Medulla oblongata (tissue), 1 donor: ENCODE measurements at regions not wholly inside any gene's neighbourhood (a gene's known extent, or its start where the extent isn't known, plus 50 kb on each side); places are given as distances from the start of the nearest gene placed in this dataset.

Source experiments
- DNase-seq: peaks from one replicate; pipeline ENCODE4 v3.0.0-alpha.2; 2015; ENCODE audit errors: extremely low spot score

DNA sequence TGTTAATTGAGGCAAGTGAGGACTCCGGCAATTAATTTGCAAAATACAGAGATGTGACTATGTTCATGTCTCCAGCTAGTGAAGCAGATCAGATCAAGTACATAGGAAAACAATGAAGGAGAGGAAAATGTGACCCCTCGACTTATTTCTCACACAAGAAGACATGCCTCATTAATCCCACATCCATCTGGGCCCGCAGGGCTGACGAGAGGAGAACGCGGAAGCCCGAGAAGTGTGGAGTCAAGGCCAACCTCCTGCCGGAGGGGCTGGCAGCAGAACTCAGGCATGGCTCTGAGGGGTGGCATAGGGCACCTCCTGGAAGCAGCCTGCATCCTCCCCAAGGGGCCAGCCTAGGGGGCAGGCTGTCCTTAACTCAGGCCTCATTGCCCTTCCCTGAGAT is 54.4 kb downstream of the ZNF503 start:
- no peak for DNase-seq

DNA sequence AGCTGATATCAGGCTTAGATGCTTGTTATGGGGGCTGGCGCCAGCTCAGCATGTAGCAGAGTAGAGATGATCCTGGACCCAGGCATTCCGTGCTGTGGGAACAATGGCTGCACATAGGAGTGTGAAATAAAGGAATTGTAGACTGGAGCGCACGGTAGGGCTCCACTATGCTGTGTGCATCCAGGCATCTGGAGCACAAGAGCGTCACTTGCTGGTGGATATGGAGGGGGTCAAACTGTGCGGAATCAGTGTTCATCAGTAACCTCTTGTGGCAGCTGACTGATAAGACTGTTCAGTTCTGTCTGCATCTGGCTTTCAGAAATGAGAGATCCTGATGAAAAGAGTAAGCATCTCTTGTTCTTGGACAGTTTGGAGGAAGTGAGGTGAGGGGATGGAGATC is 55.8 kb downstream of the ZNF503 start:
- no peak for DNase-seq

DNA sequence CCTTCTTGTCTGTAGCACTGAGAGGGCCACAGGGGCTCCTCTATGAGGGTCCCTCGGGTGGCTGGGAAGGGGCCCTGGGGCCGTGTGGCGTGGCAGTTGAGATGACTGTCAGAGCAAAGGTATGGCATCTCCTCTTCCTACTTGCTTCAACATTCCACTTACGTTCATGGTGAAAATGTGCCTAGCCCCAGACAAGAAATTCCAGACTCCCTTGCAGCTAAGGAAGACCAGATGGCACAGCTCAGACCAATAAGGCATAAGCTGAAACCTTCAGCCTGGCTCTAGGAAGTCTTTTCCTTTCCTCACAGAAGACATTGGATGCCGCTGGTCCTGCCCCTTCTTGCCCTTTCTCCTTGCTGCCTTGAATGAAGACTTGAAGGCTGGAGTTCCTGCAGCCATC is 57.4 kb downstream of the ZNF503 start:
- no peak for DNase-seq

DNA sequence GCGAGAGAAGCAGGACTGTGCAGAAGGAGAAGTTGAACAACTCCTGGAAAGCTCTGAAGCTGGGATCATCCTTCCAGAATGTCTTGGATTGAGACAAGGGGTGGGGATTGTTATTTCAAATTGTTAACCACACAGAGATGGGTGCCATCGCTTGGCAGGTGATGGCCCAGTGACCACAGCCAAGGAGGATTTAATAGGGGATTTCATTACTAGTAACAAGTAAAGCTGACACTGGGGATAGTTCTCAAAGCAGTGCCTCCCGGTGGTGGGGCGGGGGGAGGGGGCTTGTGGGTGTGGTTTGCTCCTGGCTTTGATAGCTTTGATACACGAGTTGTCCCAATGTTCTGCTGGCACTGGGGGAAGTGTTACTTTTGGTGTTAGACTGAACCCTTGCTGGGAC is 59.2 kb downstream of the ZNF503 start:
- DNase-seq: no peak

DNA sequence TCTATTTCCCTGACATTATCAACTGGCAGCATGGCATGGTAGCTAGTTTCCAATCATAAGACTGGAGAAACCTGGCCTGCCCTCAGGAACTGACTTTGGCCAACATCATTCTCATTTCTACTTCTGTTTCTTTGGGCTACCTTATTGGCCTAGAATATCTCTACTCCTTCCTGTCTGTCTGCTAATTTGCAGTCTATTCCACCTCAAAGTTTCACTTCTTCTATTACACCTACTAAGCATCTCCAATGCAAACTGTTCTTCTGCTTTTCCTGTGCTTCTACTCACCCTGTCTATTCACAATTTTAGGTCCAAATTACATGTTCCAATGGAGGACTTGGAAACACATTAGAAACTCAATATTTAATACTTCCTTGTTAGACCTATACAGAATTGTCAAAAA is 65.6 kb downstream of the ZNF503 start:
- no peak for DNase-seq

DNA sequence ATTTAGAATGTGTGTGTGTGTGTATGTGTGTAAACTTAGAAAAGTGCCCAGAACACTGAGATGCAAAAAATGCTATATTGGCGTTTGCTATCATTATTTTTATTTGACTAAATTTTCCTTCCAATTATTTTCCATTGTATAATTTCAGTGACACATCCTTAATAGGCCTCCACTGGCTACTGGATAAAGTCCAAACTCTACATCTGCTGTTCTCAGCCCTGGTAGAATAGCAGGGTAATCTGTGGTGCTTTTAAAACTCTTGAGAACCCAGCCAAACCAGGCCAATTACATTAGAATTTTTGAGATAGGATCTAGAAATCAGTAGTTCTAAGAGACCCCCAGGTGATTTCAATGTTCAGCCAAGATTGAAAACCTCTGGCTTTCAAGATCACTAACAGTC is 66.4 kb downstream of the ZNF503 start:
- DNase-seq: no peak

DNA sequence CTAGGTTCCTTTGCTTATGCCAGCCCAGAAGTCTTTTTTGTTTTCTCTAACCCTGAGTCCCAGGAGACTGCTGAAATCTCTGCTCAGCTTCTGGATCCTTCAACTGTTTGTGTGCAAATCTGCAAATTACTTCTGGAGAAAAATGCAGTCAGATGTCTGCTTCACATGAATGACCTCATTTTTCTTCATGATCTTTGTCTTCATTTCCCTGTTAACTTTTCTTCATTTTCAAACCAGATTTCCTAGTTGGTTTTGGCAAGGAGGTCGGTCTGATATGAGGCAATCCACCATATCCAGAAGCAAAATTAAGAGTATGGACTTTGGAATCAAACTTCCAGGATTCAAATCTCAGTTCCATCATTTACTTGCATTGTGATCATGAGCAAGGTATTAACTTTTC is 66.8 kb downstream of the ZNF503 start:
- no peak for DNase-seq

DNA sequence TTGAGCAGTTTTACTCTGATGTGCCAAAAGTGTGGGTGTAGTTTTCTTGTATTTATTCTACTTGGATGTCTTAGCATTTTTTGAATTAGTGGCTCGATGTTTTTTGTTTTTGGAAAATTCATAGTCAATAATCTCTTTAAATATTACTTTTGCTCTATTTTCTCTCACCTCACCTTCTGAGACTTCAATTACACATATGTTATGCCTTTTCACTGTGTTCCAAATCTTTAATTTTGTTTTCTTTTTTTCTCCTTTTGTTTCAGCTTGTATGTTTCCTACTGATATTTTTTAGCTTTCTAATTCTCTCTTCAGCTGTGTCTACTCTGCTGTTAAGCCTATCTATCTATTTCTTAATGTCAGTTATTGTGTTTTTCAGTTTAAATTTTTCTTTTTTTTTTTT is 69.5 kb downstream of the ZNF503 start:
- no peak for DNase-seq

DNA sequence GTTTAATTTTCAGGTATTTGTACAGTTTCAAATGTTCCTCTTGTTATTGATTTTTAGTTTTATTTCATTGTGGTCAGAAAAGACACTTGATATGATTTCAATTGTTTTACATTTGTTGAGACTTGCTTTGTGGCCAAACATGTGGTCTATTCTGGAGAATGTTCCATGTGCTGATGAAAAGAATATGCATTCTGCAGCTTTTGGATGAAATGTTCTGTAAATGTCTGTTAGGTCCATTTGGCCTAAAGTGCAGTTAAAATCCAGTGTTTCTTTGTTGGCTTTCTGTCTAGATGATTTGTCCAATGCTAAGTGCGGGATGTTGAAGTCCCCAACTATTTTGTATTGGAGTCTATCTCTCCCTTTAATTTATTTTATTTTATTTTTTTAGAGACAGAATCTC is 70.5 kb downstream of the ZNF503 start:
- DNase-seq: no peak

DNA sequence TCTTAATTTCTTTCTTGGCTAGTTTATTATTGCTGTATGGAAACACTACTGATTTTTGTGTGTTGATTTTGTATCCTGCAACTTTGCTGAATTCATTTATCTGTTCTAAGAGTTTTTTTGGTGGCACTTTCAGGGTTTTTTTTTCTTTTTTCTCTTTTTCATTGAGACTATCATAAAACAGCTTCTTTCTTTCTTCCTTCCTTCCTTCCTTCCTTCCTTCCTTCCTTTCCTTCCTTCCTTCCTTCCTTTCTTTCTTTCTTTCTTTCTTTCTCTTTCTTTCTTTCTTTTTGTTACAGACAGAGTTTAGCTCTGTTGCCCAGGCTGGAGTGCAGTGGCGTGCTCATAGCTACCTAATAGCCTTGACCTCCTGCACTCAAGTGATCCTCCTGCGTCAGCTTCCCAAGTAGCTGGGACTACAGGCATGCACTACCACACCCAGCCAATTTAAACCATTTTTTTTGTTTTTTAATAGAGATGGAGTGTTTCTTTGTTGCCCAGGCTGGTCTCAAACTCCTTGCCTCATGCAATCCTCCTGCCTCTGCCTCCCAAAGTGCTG is 72.3 kb downstream of the ZNF503 start:
- no peak for DNase-seq

DNA sequence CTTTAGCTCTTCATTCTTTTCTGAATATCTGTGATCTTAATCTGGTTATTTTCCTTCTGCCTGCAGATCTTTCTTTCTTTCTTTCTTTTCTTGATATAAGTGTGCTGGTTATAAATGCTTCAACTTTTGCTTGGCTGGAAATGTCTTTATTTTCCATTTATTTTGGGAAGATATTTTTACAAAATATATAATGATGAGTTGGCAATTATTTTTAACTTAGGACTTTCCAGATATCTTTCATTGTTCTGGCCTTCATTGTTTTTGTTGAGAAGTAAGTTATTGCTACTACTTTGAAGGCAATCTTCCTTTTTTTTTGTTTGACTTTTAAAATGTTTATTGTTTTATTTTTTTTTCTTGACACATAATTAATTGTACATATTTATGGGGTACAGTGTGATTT is 75.3 kb downstream of the ZNF503 start:
- DNase-seq: no peak

DNA sequence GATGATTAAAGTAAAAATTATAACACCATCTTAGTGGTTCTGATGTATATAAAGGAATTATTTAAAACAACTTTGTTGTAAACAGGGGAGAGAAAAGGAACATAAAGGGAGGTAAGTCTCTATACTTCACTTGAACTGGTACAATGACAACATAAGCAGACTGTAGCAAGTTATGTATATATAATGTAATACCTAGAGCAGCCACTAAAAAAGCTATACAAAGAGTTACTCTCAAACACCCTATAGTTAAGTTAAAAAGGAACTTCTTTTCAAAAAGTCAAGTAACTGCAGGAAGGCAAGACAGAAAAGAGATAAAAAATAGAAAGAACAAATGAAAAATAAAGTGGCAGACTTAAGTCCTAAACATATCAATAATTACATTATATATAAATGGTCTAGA is 82.3 kb downstream of the ZNF503 start:
- DNase-seq: no peak

DNA sequence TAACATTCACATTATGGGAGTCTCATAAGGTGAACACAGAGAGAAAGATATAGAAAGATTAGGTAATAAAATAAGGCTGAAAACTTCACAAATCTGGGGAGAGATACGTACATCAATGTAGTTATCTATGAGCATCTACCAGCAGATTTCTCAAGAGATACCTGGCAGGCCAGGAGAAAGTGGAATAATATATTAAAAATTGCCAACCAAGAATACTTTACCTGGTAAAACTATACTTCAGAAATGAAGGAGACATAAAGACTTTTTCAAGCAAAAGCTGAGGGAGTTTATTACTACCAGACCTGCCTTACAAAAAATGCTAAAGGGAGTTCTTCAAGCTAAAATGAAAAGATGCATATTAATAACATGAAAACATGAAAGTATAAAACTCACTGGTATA is 78.8 kb upstream of the COMTD1 start:
- DNase-seq: no peak

DNA sequence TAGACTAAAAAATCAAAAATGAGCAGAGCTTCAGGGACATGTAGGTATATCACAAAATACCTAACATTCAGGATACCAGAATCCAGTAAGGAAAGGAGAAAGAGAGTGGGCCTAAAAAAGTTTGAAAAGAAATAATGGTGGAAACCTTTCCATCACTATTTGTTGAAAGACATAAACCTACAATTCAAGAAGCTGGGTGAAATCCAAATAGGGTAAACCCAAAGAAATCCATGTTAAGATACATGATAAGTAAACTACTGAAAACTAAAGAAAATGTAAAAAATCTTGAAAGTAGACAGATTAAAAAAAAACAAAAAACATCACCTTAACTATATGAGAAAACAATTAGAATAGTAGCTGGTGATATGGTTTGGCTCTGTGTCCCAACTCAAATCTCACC is 76.7 kb upstream of the COMTD1 start:
- no peak for DNase-seq

DNA sequence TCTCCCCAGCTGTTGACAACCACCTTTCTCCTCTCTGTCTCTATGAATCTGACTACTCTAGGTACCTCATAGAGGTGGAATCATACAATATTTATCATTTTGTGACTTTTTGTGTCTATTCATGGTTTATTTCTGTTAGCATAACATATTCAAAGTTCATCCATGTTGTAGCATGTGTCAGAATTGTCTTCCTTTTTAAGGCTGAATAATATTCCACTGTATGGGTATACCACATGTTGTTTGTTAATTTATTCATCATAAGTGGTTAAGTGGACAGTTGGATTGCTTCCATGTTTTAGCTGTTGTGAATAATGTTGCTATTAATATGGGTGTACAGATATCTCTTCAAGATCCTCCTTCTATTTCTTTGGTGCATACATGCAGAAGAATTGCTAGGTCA is 69.9 kb upstream of the COMTD1 start:
- no peak for DNase-seq

DNA sequence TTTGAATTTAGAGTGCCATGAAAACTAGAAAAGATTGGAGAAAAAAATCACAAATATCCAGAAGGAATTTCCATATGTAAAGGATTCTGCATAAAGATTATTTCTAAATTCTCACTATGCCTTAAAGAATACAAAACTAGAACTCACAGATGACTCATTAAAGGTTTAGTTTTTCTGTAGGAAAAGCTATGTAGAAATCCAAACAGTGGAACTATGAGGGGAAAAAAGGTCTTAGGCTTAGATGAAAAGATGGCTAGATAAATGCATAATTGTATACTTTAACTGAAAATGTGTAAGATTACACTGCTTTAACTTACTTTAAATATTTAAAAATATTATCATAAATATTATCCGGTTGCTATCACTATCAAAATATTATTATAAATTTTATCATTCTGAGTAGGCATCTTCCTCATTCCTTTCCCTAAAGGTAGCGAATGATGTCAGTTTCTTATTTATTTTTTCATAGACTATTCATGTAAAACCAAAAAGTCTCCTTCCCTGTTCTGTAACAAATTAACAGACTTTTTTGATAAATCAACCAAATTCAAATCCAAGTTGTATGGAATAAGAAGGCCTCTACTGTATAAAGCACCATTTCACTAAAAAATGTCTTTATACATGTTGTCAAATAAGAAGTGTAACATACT is 69.1 kb upstream of the COMTD1 start:
- no peak for DNase-seq

DNA sequence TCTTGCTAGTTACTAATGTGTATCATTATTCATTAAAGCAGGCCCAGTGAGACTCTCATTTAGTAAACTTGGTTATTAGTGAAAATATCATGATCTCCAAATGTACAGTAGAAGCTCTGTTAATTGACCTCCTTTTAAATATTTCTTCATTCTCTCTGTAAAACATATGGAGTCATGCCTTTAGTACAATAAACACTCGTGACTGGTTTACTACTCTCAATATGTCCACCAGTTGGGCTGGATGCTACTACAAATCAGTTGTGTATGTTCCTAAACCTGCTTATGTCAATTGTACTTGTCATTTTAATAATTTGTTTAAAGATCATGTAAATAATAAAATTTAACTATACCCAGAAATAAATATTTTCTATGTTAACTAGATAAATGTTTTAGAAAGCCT is 68.6 kb upstream of the COMTD1 start:
- no peak for DNase-seq

DNA sequence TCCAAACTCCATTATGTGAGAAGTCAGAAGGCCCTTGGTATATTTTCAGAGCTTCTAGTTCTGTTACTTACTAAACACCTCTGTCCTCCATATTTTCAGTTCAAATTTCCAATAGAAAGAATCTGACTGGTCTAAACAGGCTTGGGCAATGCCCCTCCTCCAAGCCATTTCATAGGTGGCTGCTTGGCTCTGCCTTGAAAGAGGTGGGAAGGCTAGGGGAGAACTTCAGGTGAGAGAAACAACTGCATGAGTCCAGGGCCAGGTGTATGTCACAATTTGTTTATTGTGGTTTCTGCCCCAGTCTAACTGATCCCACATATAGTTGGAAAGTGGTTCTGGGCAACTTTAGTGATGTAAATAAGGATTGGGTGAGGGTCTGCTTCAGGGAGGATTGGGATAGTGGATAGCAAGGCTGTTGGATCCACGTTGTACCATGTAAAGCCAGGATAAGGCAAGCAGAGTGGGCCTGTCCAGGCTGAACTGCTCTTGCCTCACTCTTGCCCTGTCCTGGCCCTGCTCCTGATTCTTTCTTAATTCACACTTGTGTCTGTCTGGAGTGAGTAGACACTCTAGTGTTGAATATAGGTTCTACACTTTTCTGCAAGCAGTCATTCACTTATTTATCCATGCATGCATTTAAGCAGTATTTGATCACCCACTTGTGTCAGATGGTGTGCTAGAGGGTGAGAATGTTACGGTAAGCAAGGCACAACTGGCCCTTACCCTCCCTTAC is 67.5 kb upstream of the COMTD1 start:
- DNase-seq: no peak

DNA sequence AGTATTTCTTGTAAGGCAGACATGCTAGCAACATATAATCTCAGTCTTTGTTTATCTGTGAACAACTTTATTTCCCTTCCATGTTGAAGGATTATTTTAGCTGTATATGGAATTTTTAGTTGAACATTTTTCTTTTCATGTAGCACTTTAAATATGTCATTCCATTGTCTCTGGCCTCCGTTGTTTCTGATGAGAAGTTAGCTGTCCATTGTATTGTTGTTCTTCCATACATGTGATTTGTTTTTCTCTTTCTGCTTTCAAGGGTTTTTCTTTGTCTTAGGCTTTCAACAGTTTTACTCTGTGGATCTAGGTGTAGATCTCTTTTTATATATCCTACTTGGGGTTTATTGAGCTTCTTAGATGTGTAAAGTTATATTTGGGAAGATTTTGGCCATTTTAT is 66.3 kb upstream of the COMTD1 start:
- no peak for DNase-seq

DNA sequence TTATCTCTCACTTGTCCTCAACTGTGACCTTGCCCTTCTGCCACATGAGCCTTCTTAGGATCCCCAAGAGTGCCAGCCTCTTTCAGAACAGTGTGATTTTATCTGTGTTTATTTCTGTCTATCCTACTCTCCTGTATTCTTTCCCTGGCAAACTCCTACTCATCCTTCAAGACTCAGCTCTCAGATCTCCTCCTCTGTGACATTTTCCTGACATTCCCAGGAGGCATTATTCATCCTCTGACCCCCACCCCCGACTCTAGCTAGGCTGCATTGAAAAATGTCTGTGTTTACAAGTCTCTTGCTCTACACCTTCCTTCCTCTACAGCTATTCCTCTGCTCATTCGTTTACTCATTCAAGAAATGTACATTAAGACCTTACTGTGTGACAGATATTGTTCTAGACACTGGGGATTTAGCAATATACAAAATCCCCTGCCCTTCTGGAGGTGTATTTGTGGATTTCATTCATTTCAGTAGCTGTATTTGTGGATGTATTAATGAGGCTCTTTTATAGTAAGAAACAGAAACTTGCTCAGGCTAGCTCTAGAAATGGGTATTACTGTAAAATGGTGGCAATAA is 61.4 kb upstream of the COMTD1 start:
- no peak for DNase-seq

DNA sequence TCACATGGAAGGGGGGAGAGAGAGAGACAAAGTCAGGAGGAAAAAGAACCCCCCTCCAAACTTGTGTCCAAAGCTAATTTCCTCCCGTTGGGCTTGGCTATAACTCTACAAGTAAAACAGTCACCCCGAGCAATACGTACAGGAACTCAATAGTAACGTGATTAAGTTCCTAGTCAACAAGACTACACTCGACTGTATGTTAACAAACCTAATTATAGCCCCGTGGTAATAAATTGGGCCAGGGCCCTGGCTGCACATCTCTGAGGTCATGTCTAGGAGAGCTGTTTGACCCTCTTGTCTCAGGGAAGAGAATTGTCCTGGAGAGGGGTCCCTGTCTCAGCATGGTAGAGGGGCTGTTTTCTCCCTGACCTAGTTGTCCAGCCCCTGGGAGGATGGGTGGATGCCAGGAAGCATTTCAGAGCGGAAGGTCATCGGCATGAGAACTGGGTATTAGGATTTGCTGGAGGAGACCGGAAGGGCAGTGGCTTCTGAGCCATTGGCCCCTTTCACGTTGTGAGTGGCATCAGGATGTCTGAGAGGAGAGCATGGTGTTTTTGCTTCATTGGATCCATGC is 60.2 kb upstream of the COMTD1 start:
- DNase-seq: peak; percentile 10

DNA sequence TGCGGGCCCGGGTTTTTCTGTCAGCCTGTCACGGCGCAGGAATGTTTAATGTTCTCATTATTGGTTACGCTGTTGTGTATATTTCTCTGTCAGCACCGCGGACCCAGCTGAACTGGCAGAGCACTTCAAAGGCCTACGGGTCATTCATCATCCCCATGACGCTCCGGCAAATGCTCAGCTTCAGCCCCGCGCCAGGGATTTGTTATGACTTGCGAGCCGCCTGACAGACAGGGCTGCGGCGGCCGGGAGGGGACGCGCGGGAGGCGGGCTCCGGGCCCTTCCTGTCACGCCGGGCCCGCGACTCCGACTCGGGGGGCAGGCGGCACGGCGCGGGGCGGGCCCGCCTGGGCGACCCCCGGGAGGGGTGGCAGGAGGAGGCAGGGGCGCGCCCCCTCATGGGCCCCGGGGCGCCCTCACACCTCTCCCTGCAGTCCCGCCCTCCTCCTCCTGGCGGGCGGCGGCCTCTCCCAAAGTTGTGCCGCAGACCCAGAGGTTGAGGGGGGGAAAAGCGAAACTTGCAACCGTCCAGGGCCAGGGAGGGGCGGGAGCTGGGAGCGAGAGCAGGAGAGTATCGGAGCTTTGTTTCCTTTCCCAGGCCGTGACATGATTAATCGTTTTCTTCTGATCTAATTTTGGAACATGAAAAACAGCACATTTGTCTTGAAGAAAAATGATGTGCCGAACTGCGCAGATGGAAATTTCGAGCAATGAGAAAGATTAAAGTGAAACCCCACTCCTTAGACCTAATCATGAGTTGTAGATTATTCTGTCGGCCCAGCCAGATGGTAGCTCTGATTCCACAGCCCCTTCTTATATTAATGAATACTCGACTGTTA is 59.3 kb upstream of the COMTD1 start:
- peak; percentile 51 for DNase-seq
